Breast epithelium (tissue), 4 donors: ENCODE measurements at regions not wholly inside any gene's neighbourhood (a gene's known extent, or its start where the extent isn't known, plus 50 kb on each side); places are given as distances from the start of the nearest gene placed in this dataset.

Source experiments
- DNase-seq, 2 donors: peaks; one replicate each; pipeline ENCODE4 v3.0.0-alpha.2; 2019; ENCODE audit warnings: low spot score in 2 of 2
- H3K27ac ChIP-seq, 2 donors: fragments of 200-600 bp; sonication (generic) in 1 of 2; one replicate each; pipeline ENCODE4 v1.5.1; 2016 to 2019; ENCODE audit warnings: mild to moderate bottlenecking in 1 of 2
- H3K27me3 ChIP-seq, 2 donors: fragments of 200-600 bp; sonication (generic) in 1 of 2; one replicate each; pipeline versions ENCODE4 v1.5.1 to v1.6.0; 2017 to 2019; ENCODE audit warnings: control low read depth in 1 of 2, mild to moderate bottlenecking in 1 of 2
- H3K36me3 ChIP-seq: fragments of 200-600 bp; one replicate; pipeline ENCODE4 v1.5.1; 2019
- H3K4me1 ChIP-seq, 2 donors: fragments of 200-600 bp; sonication (generic); one replicate each; pipeline ENCODE4 v1.5.1; 2016 to 2019; ENCODE audit warnings: control low read depth in 1 of 2
- H3K4me3 ChIP-seq, 3 donors: fragments of 200-600 bp; sonication (generic); 1 replicate in 2 of 3; 2 replicates in 1 of 3; pipeline ENCODE4 v1.5.1; 2016 to 2019; ENCODE audit warnings: mild to moderate bottlenecking in 3 of 3, moderate library complexity in 2 of 3
- H3K9me3 ChIP-seq, 2 donors: fragments of 200-600 bp; sonication (generic) in 1 of 2; one replicate each; pipeline ENCODE4 v1.5.1; 2016 to 2019; ENCODE audit warnings: control low read depth in 1 of 2
- CTCF ChIP-seq, 3 donors: fragments of 450-650 bp; IDR thresholded peaks; one replicate each; pipeline ENCODE4 v1.5.1; 2016 to 2017; ENCODE audit warnings: antibody characterized with exemption in 3 of 3, mild to moderate bottlenecking in 3 of 3, moderate library complexity in 3 of 3
- POLR2A ChIP-seq: fragments of 450-650 bp; IDR thresholded peaks from one replicate; pipeline ENCODE4 v1.6.1; 2016; ENCODE audit warnings: antibody characterized with exemption, mild to moderate bottlenecking, moderate library complexity
- POLR2AphosphoS5 ChIP-seq, 3 donors: sonication (generic); formaldehyde crosslinking; IDR thresholded peaks; one replicate each; pipeline ENCODE4 v1.6.1; 2017; ENCODE audit warnings: antibody characterized with exemption in 3 of 3
- intact Hi-C: fragments of 100-400 bp; cut with DNase I; formaldehyde crosslinking; loops from one replicate; pipeline ENCODE4 v1.15.1; 2023; ENCODE audit warnings: low total_unique reads

- intact Hi-C loops, result loop anchor here (5.0 kb wide), 1 partner anchor 1434 kb away; no protein-coding TSS in a partner anchor
- TF ChIP-seq CTCF (IDR thresholded peaks at IDR 0.05), result no peak
- TF ChIP-seq POLR2A, result no peak
- no peak for TF ChIP-seq POLR2AphosphoS5 (IDR thresholded peaks at IDR 0.05)
- H3K27me3 ChIP-seq, result no peaks in the 10 kb centered on the region
- no peaks in the 10 kb centered on the region for H3K36me3 ChIP-seq
- no peaks in the 10 kb centered on the region for H3K9me3 ChIP-seq
- H3K4me3 ChIP-seq, result no peak overlapping the region
- no peaks in the 10 kb centered on the region for H3K4me1 ChIP-seq
- H3K27ac ChIP-seq, result no peak overlapping the region
- no peak for DNase-seq
Observed at GRCh38 chr9:115263371-115264075, 145.6 kb upstream of the TNC start.

- Histone ChIP-seq H3K4me3 (no peak overlapping the region), H3K4me1 (no peaks in the 10 kb centered on the region), H3K27me3 (no peaks in the 10 kb centered on the region), H3K36me3 (no peaks in the 10 kb centered on the region), H3K9me3 (no peaks in the 10 kb centered on the region), H3K27ac (no peak overlapping the region)
- intact Hi-C loops, result loop anchor here (5.0 kb wide), 1 partner anchor 1433 kb away; no protein-coding TSS in a partner anchor
- DNase-seq, result no peak
- TF ChIP-seq POLR2AphosphoS5 (IDR thresholded peaks at IDR 0.05) (no peak), CTCF (IDR thresholded peaks at IDR 0.05) (no peak), POLR2A (no peak)
Observed at GRCh38 chr9:115264313-115264712, 146.4 kb upstream of the TNC start.

- Histone ChIP-seq H3K27me3 (no peaks in the 10 kb centered on the region), H3K4me3 (no peak overlapping the region), H3K9me3 (no peaks in the 10 kb centered on the region), H3K4me1 (no peaks in the 10 kb centered on the region), H3K36me3 (no peaks in the 10 kb centered on the region), H3K27ac (no peak overlapping the region)
- intact Hi-C loops, result no loop called here
- no peak for DNase-seq
- no peak for TF ChIP-seq POLR2A
- no peak for TF ChIP-seq CTCF (IDR thresholded peaks at IDR 0.05)
- TF ChIP-seq POLR2AphosphoS5 (IDR thresholded peaks at IDR 0.05), result no peak
Observed at GRCh38 chr9:115267790-115268189, 149.8 kb upstream of the TNC start.

- TF ChIP-seq CTCF (IDR thresholded peaks at IDR 0.05) (no peak), POLR2AphosphoS5 (IDR thresholded peaks at IDR 0.05) (no peak), POLR2A (no peak)
- DNase-seq, result no peak
- Histone ChIP-seq H3K9me3 (no peaks in the 10 kb centered on the region), H3K27me3 (no peaks in the 10 kb centered on the region), H3K4me3 (no peak overlapping the region), H3K4me1 (no peaks in the 10 kb centered on the region), H3K36me3 (no peaks in the 10 kb centered on the region), H3K27ac (no peak overlapping the region)
- intact Hi-C loops, result no loop called here
Observed at GRCh38 chr9:115275753-115276152, 157.8 kb upstream of the TNC start.

- Histone ChIP-seq H3K4me3 (no peak overlapping the region), H3K27me3 (no peaks in the 10 kb centered on the region), H3K36me3 (no peaks in the 10 kb centered on the region), H3K9me3 (no peaks in the 10 kb centered on the region), H3K4me1 (no peaks in the 10 kb centered on the region), H3K27ac (no peak overlapping the region)
- TF ChIP-seq POLR2A (no peak), CTCF (IDR thresholded peaks at IDR 0.05) (no peak), POLR2AphosphoS5 (IDR thresholded peaks at IDR 0.05) (no peak)
- no peak for DNase-seq
- intact Hi-C loops, result no loop called here
Observed at GRCh38 chr9:115276621-115277020, 158.7 kb upstream of the TNC start.
